Left lung (tissue), 4 donors: ENCODE measurements at regions not wholly inside any gene's neighbourhood (a gene's known extent, or its start where the extent isn't known, plus 50 kb on each side); places are given as distances from the start of the nearest gene placed in this dataset.

Source experiments
- ATAC-seq: fragments of 200-7000 bp; cut with Tn5 transposase; one replicate; pipeline ENCODE4 v1.9.1; 2020; ENCODE audit warnings: moderate library complexity
- DNase-seq, 4 donors: peaks; one replicate each; pipeline ENCODE4 v3.0.0-alpha.2; 2013 to 2020
- H3K27ac ChIP-seq, 2 donors: fragments of 200-600 bp; sonication (generic) in 1 of 2; one replicate each; pipeline versions ENCODE4 v1.5.0 to v1.8.0; 2020 to 2021
- H3K27me3 ChIP-seq, 2 donors: fragments of 200-600 bp; sonication (generic) in 1 of 2; one replicate each; pipeline versions ENCODE4 v1.5.0 to v1.8.0; 2020 to 2021
- H3K36me3 ChIP-seq, 2 donors: fragments of 200-600 bp; sonication (generic) in 1 of 2; one replicate each; pipeline versions ENCODE4 v1.5.0 to v1.8.0; 2020 to 2021
- H3K4me1 ChIP-seq, 2 donors: fragments of 200-600 bp; one replicate each; pipeline ENCODE4 v1.8.0; 2021
- H3K4me3 ChIP-seq, 2 donors: fragments of 200-600 bp; sonication (generic) in 1 of 2; one replicate each; pipeline versions ENCODE4 v1.5.0 to v1.8.0; 2020 to 2021; ENCODE audit warnings: mild to moderate bottlenecking in 1 of 2
- H3K9me3 ChIP-seq, 2 donors: fragments of 200-600 bp; sonication (generic) in 1 of 2; one replicate each; pipeline versions ENCODE4 v1.5.0 to v1.8.0; 2020 to 2021
- intact Hi-C, 2 donors: fragments of 100-400 bp; cut with DNase I; formaldehyde crosslinking; loops; one replicate each; pipeline versions ENCODE4 v1.11.2 to v1.14.2; 2022
- TF ChIP-seq, protein P1 (sequence below), 2 donors: fragments of 200-600 bp; sonication (generic) in 1 of 2; IDR thresholded peaks; one replicate each; pipeline versions ENCODE4 v1.5.0 to v1.8.0; 2021; ENCODE audit warnings: antibody characterized with exemption in 2 of 2
- donor health status: DM: no; HTN: yes; CAD: no.
- donor health status: DM: no; HTN: no; CAD: no.

DNA sequence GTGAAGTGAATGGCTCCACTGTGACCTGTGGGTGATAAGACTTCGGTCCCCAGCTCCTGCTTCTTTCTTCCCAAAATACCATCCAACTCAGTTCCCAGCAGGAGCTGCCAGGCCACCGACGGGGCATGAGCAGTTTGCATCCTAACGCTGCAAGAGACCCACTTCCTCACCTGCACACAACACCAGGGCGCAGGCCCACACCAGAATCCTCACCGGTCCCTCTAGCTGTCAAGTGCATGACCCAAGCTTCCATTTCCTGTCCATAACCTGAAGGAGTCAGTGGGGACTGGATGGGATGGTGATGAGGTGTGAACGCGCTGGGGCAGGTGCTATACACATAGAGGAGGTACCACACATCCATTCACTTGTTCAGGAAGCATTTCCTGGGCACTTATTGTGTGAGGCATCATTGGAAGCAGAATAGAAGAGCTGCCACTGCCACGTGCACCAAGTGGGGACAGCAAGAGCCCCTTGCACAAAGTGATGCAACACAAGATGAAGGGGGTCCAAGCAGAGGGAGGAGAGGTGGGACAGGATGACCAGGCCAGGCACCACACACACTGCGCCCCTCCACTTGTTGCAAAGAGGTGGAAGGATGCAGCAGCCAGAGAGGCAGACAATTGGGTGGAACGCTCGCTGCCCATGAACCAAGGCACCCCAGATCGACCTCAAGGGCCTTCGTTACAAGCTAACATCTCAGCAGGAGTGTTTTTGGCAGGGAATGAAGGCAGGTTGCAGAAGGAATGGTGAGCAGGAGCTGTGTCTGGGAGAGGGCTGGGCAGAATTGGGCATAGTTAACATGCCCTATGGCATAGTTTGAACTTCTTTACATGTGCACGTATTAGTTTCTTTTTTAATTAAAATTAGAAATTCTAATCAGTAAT lies 605.8 kb upstream of the MGMT start:
- TF ChIP-seq, protein P1, sequence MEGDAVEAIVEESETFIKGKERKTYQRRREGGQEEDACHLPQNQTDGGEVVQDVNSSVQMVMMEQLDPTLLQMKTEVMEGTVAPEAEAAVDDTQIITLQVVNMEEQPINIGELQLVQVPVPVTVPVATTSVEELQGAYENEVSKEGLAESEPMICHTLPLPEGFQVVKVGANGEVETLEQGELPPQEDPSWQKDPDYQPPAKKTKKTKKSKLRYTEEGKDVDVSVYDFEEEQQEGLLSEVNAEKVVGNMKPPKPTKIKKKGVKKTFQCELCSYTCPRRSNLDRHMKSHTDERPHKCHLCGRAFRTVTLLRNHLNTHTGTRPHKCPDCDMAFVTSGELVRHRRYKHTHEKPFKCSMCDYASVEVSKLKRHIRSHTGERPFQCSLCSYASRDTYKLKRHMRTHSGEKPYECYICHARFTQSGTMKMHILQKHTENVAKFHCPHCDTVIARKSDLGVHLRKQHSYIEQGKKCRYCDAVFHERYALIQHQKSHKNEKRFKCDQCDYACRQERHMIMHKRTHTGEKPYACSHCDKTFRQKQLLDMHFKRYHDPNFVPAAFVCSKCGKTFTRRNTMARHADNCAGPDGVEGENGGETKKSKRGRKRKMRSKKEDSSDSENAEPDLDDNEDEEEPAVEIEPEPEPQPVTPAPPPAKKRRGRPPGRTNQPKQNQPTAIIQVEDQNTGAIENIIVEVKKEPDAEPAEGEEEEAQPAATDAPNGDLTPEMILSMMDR (IDR thresholded peaks at IDR 0.05), result no peak
- no peak overlapping the region for H3K27ac ChIP-seq
- H3K4me1 ChIP-seq, result no peaks in the 10 kb centered on the region
- no peak for DNase-seq
- no peak overlapping the region for H3K4me3 ChIP-seq
- H3K9me3 ChIP-seq, result no peaks in the 10 kb centered on the region
- intact Hi-C loops, result no loop called here
- no peak for ATAC-seq
- no peaks in the 10 kb centered on the region for H3K27me3 ChIP-seq
- no peaks in the 10 kb centered on the region for H3K36me3 ChIP-seq

DNA sequence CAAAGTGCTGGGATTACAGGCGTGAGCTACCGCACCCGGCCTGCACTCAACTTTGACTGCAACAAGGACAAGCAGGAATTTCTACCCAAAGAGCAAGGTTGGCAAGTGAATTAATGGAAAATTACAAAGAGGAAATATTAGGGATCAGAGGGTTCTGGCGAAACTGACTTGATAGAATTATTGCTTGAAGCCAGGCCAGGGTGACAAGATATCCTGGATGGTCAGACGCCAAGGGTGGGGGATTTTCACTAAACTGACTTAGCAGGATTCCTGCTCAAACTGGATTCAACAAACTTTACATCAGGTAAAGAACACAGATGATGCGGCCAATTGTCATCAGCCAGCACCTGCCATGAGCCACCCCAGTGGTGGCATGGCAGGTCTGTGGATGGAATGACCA lies 603.6 kb upstream of the MGMT start:
- Histone ChIP-seq H3K27ac (no peak overlapping the region), H3K4me3 (no peak overlapping the region), H3K36me3 (no peaks in the 10 kb centered on the region), H3K9me3 (no peaks in the 10 kb centered on the region), H3K27me3 (no peaks in the 10 kb centered on the region), H3K4me1 (no peaks in the 10 kb centered on the region)
- TF ChIP-seq, protein P1 (IDR thresholded peaks at IDR 0.05), result no peak
- ATAC-seq (no peak), DNase-seq (no peak)
- intact Hi-C loops, result no loop called here

DNA sequence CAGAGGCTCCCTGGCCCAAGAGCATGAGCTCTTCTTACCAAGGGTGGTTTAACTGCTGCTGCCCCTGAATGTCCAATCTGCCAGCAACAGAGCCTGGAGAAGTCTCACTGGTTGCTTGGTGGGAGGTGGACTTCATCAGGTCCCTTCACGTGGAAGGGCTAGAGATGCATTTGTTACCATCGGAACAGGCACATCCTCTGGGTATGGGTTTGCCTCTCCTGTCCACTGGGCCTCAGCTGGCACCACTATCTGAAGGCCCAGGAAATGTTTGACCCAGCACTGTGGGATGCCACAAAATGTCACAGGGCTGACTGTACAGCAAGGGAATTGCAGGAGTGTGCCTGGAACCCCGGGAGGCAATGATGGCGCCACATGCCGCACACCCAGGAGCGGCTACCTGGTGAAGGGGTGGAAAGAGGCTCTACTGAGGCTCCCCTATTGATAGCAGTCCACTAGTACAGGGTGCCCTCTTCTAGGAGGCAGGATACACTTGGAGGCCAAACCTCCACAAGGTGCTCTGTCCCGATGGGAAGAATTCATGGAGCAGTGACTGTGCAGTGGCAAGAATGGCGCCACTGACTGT lies 603.1 kb upstream of the MGMT start:
- Histone ChIP-seq H3K27me3 (no peaks in the 10 kb centered on the region), H3K27ac (no peak overlapping the region), H3K4me3 (no peak overlapping the region), H3K4me1 (no peaks in the 10 kb centered on the region), H3K36me3 (no peaks in the 10 kb centered on the region), H3K9me3 (no peaks in the 10 kb centered on the region)
- DNase-seq (no peak), ATAC-seq (no peak)
- TF ChIP-seq, protein P1 (IDR thresholded peaks at IDR 0.05), result no peak
- intact Hi-C loops, result no loop called here

DNA sequence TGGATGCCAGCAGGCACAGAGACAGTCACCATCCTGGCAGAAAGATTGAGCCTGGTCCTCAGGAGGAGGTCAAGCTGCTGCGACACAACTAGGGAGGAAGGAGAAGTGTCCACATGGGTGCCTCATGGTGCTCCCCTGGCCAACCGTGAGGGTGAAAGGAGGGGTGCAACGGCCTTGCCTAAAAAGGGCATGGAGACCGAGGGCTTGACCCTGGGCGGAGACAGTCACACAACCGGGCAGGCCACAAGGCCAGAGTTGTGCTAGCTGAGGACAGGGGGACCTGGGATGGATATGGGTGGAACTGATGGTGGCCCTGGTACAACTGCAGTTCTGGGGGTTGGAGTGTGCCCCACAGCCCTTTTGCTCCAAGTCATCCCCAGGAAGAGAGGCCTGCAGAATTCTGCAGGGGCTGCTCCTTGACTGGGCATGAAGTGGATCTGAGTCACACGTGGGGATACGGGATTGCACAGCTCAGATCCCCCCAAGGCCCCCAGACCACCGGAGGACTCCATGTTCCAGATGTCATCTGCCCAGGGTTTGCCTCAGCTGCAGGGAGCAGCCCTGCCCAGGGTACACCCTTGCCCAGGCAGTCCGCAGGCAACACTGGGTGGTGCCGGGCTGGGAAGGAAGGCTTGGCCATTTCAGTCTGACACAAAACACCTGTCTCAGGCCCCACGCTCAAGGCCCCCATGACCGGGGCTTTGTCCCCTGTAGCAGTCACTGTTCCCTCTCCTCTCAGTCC lies 602.3 kb upstream of the MGMT start:
- H3K4me1 ChIP-seq, result no peaks in the 10 kb centered on the region
- DNase-seq (no peak), ATAC-seq (no peak)
- no peak overlapping the region for H3K4me3 ChIP-seq
- H3K27ac ChIP-seq, result no peak overlapping the region
- intact Hi-C loops, result no loop called here
- no peaks in the 10 kb centered on the region for H3K36me3 ChIP-seq
- TF ChIP-seq, protein P1 (IDR thresholded peaks at IDR 0.05), result no peak
- no peaks in the 10 kb centered on the region for H3K27me3 ChIP-seq
- H3K9me3 ChIP-seq, result no peaks in the 10 kb centered on the region
